ENCODE measurements at regions not wholly inside any gene's neighbourhood (a gene's known extent, or its start where the extent isn't known, plus 50 kb on each side); places are given as distances from the start of the nearest gene placed in this dataset.

DNA sequence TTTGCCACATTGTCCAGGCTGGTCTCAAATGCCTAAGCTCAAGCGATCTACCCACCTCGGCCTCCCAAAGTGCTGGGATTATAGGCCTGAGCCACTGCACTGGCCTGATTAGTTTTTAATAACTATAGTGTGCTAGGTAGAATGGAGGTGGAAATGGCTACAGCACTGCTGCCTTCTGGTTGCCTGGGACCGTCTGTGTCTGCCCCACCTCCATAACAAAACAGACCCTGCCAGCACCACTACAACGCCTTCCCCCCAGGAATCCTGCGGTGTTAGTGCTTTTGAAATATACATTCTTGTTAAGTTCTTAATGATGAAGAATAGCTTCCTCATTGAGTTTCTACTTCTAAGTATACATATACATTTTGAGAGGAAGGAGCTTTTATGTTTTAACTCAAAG, 148.2 kb upstream of the ITGA6 start:
- H3K9me2 ChIP-seq (replicated peaks; ENCODE audit: control insufficient read depth, low read length): no peaks in the 10 kb centered on the region
- H3K4me1 ChIP-seq (ENCODE audit: control insufficient read depth, low read length): peaks cover 27% of the 10 kb centered on the region
- H3K4me2 ChIP-seq (ENCODE audit: low read length): no peak overlapping the region
- H3F3A ChIP-seq (ENCODE audit: control insufficient read depth, insufficient read depth): no peaks in the 10 kb centered on the region
- no peak for TF ChIP-seq EZH2phosphoT487 (IDR thresholded peaks at IDR 0.05; ENCODE audit: borderline replicate concordance, low read length)
- H3K79me2 ChIP-seq (ENCODE audit: control insufficient read depth, low read length): no peaks in the 10 kb centered on the region
- H3K36me3 ChIP-seq (ENCODE audit: control insufficient read depth, low read length): no peaks in the 10 kb centered on the region
- no peak overlapping the region for H3K4me3 ChIP-seq (ENCODE audit: low read length)
- H3K9me3 ChIP-seq (ENCODE audit: control insufficient read depth, insufficient read depth, low read length): no peaks in the 10 kb centered on the region; the same call in 1 of the 2 replicates
- no peak overlapping the region for H3K27ac ChIP-seq (ENCODE audit: low read depth, low read length)
- peaks cover 4% of the 10 kb centered on the region; the same call in 1 of the 2 replicates for H3K27me3 ChIP-seq (ENCODE audit: control insufficient read depth, low read length)
- no peaks in the 10 kb centered on the region for H4K20me1 ChIP-seq (ENCODE audit: control insufficient read depth, insufficient read depth, low read depth, low read length)

- TF ChIP-seq EZH2phosphoT487 (IDR thresholded peaks at IDR 0.05; ENCODE audit: borderline replicate concordance, low read length): no peak
- TF ChIP-seq CTCF (IDR thresholded peaks at IDR 0.05; ENCODE audit: low read depth, low read length, poor library complexity, severe bottlenecking): no peak
- Histone ChIP-seq H3K79me2 (ENCODE audit: control insufficient read depth, low read length) (no peaks in the 10 kb centered on the region), H3K4me3 (ENCODE audit: low read length) (no peak overlapping the region), H3K27me3 (ENCODE audit: control insufficient read depth, low read length) (peaks cover 4% of the 10 kb centered on the region; the same call in 1 of the 2 replicates), H3K4me2 (ENCODE audit: low read length) (no peak overlapping the region), H3K36me3 (ENCODE audit: control insufficient read depth, low read length) (no peaks in the 10 kb centered on the region), H3K9me2 (replicated peaks; ENCODE audit: control insufficient read depth, low read length) (no peaks in the 10 kb centered on the region), H3K27ac (ENCODE audit: low read depth, low read length) (no peak overlapping the region), H3K4me1 (ENCODE audit: control insufficient read depth, low read length) (peaks cover 26% of the 10 kb centered on the region), H4K20me1 (ENCODE audit: control insufficient read depth, insufficient read depth, low read depth, low read length) (no peaks in the 10 kb centered on the region), H3K9me3 (ENCODE audit: control insufficient read depth, insufficient read depth, low read length) (no peaks in the 10 kb centered on the region; the same call in 1 of the 2 replicates), H3F3A (ENCODE audit: control insufficient read depth, insufficient read depth) (no peaks in the 10 kb centered on the region)
Observed at GRCh38 chr2:172279813-172280212, 147.6 kb upstream of the ITGA6 start.

DNA sequence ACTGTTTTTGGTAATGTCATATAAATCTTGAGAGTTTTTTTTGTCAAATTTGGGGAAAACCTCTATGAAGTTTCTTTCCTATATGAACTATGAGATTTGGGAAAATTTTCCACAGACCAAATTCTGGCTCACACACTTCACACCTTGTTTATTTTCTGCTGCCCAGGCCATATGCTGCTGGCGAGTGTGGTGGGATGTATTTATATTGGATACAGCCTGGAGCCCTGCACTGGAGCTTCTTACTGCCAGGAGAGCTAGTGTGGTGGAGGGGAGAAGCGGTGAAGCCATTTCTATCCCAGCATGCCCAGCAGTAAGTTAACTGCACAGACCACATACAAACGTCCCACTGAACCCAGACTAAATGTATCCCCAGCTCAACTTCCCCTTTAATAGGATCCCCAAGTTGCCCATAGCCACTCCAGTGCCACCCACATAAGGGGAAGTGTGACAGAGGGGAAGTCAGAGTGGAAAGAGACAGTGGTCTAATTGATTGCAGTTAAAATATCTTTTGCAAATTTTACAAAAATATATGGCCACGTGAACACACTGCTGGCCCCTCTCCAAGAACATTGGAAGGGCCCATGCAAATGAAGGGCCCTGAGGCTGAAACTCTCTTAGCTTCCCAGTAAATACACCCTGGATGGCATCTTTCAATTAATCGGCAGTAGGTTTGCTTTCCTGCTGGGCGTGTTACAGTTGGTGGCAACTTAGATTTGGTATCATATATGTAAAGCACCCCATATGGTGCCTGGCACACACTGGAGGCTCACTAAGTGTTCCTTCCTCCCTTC, 146.6 kb upstream of the ITGA6 start:
- Histone ChIP-seq H3K36me3 (ENCODE audit: control insufficient read depth, low read length) (no peaks in the 10 kb centered on the region), H3K4me1 (ENCODE audit: control insufficient read depth, low read length) (peaks cover 26% of the 10 kb centered on the region), H3K4me3 (ENCODE audit: low read length) (0 out of 2 replicates have a peak overlapping the region, but pooled peaks have one; percentile 16), H3K4me2 (ENCODE audit: low read length) (peak overlapping the region; percentile 43), H3K9me2 (replicated peaks; ENCODE audit: control insufficient read depth, low read length) (no peaks in the 10 kb centered on the region), H4K20me1 (ENCODE audit: control insufficient read depth, insufficient read depth, low read depth, low read length) (no peaks in the 10 kb centered on the region), H3K27ac (ENCODE audit: low read depth, low read length) (peak overlapping the region; percentile 37), H3K27me3 (ENCODE audit: control insufficient read depth, low read length) (no peaks in the 10 kb centered on the region), H3F3A (ENCODE audit: control insufficient read depth, insufficient read depth) (no peaks in the 10 kb centered on the region), H3K9me3 (ENCODE audit: control insufficient read depth, insufficient read depth, low read length) (no peaks in the 10 kb centered on the region; the same call in 1 of the 2 replicates), H3K79me2 (ENCODE audit: control insufficient read depth, low read length) (no peaks in the 10 kb centered on the region)
- TF ChIP-seq EZH2phosphoT487 (IDR thresholded peaks at IDR 0.05; ENCODE audit: borderline replicate concordance, low read length) (no peak), CTCF (IDR thresholded peaks at IDR 0.05; ENCODE audit: low read depth, low read length, poor library complexity, severe bottlenecking) (no peak)
